CD14-positive monocyte (primary cell): ENCODE measurements at regions not wholly inside any gene's neighbourhood (a gene's known extent, or its start where the extent isn't known, plus 50 kb on each side); places are given as distances from the start of the nearest gene placed in this dataset.

ENCODE experiments used
- DNase-seq, 3 donors: peaks; one replicate each; pipeline ENCODE4 v3.0.0-alpha.2; 2011 to 2022
- H2AFZ ChIP-seq: 2 replicates; pipeline ENCODE4 v1.6.0; 2012; ENCODE audit warnings: mild to moderate bottlenecking, low read depth, low read length, inconsistent platforms; ENCODE audit not compliant: insufficient read depth, poor library complexity, severe bottlenecking
- H3K27ac ChIP-seq, 2 donors: 1 replicate in 1 of 2; 2 replicates in 1 of 2; pipeline ENCODE4 v1.5.1; 2012 to 2013; ENCODE audit warnings: low read length in 2 of 2, control low read depth in 1 of 2, inconsistent platforms in 1 of 2, low read depth in 1 of 2, mild to moderate bottlenecking in 1 of 2
- H3K27me3 ChIP-seq, 2 donors: one replicate each; pipeline versions ENCODE4 v1.6.0 to v1.6.1; 2011 to 2013; ENCODE audit warnings: low read length in 2 of 2; ENCODE audit not compliant: control insufficient read depth in 2 of 2, insufficient read depth in 2 of 2
- H3K36me3 ChIP-seq, 2 donors: replicated peaks in 1 of 2; 1 replicate in 1 of 2; 2 replicates in 1 of 2; pipeline versions ENCODE4 v1.5.1 to v1.6.1; 2012 to 2013; ENCODE audit warnings: low read length in 2 of 2, control low read depth in 1 of 2, inconsistent platforms in 1 of 2, mild to moderate bottlenecking in 1 of 2; ENCODE audit not compliant: insufficient read depth in 2 of 2, control insufficient read depth in 1 of 2
- H3K4me1 ChIP-seq, 2 donors: 1 replicate in 1 of 2; 2 replicates in 1 of 2; pipeline versions ENCODE4 v1.5.1 to v1.6.1; 2012 to 2013; ENCODE audit warnings: low read length in 2 of 2, control low read depth in 1 of 2, inconsistent platforms in 1 of 2, mild to moderate bottlenecking in 1 of 2, moderate library complexity in 1 of 2; ENCODE audit not compliant: insufficient read depth in 2 of 2, control insufficient read depth in 1 of 2
- H3K4me2 ChIP-seq: replicated peaks from 2 replicates; pipeline ENCODE3; 2012; ENCODE audit warnings: low read length, moderate library complexity, mild to moderate bottlenecking; ENCODE audit not compliant: poor library complexity, severe bottlenecking; ENCODE audit errors: extremely low read depth
- H3K4me3 ChIP-seq, 3 experiments: fragments of 200-600 bp in 1 of 3; sonication (generic) in 1 of 3; replicated peaks in 1 of 3; 1 replicate in 2 of 3; 2 replicates in 1 of 3; pipeline ENCODE4 v1.5.1; 2011 to 2013; ENCODE audit warnings: low read length in 3 of 3, mild to moderate bottlenecking in 3 of 3, control low read depth in 2 of 3, low read depth in 2 of 3, inconsistent platforms in 1 of 3, moderate library complexity in 1 of 3
- H3K79me2 ChIP-seq: 2 replicates; pipeline ENCODE4 v1.6.0; 2012; ENCODE audit warnings: mild to moderate bottlenecking, control low read depth, inconsistent platforms, low read length, moderate library complexity; ENCODE audit not compliant: insufficient read depth
- H3K9ac ChIP-seq: 2 replicates; pipeline ENCODE4 v1.6.0; 2017; ENCODE audit warnings: low read length, mild to moderate bottlenecking; ENCODE audit not compliant: insufficient read depth, poor library complexity, severe bottlenecking
- H3K9me3 ChIP-seq, 2 donors: replicated peaks in 1 of 2; 1 replicate in 1 of 2; 2 replicates in 1 of 2; pipeline versions ENCODE4 v1.5.1 to v1.6.1; 2012 to 2013; ENCODE audit warnings: low read length in 2 of 2, control low read depth in 1 of 2; ENCODE audit not compliant: control insufficient read depth in 1 of 2, insufficient read depth in 1 of 2
- H4K20me1 ChIP-seq: 2 replicates; pipeline ENCODE4 v1.6.0; 2012; ENCODE audit warnings: mild to moderate bottlenecking, low read length, control low read depth, moderate library complexity; ENCODE audit not compliant: insufficient read depth
- H3K27ac Mint-ChIP-seq, 7 donors: one replicate each; pipeline ENCODE4 v1.8.0; 2020; ENCODE audit warnings: mild to moderate bottlenecking in 7 of 7, mixed read lengths in 7 of 7, moderate library complexity in 6 of 7, inconsistent platforms in 2 of 7
- H3K27me3 Mint-ChIP-seq, 3 donors: one replicate each; pipeline ENCODE4 v1.8.0; 2021 to 2022; ENCODE audit warnings: low read depth in 3 of 3, mild to moderate bottlenecking in 3 of 3, mixed read lengths in 3 of 3, moderate library complexity in 3 of 3, inconsistent platforms in 1 of 3
- H3K36me3 Mint-ChIP-seq, 2 donors: one replicate each; pipeline ENCODE4 v1.8.0; 2020; ENCODE audit warnings: mixed read lengths in 2 of 2, inconsistent platforms in 1 of 2, mild to moderate bottlenecking in 1 of 2
- H3K4me1 Mint-ChIP-seq: one replicate; pipeline ENCODE4 v1.8.0; 2020; ENCODE audit warnings: mild to moderate bottlenecking, mixed read lengths
- H3K4me3 Mint-ChIP-seq, 2 donors: one replicate each; pipeline ENCODE4 v1.8.0; 2020; ENCODE audit warnings: mild to moderate bottlenecking in 2 of 2, mixed read lengths in 2 of 2, moderate library complexity in 1 of 2
- H3K9me3 Mint-ChIP-seq, 7 donors: one replicate each; pipeline ENCODE4 v1.8.0; 2020 to 2022; ENCODE audit warnings: mixed read lengths in 7 of 7, mild to moderate bottlenecking in 6 of 7, moderate library complexity in 6 of 7, inconsistent platforms in 2 of 7
- WGBS: methylation state at CpG from one replicate; pipeline ENCODE4 v1.1.5; 2013; ENCODE audit warnings: missing lambda C conversion rate; ENCODE audit not compliant: insufficient coverage; 5-methylcytosine and 5-hydroxymethylcytosine counted together
- intact Hi-C, 2 donors: fragments of 100-400 bp; cut with micrococcal nuclease; formaldehyde crosslinking; loops; one replicate each; pipeline versions ENCODE4 v1.15.0 to v1.15.1; 2023
- TF ChIP-seq, protein P1 (sequence below): fragments of 200-600 bp; IDR thresholded peaks from one replicate; pipeline ENCODE4 v1.8.0; 2022; ENCODE audit warnings: antibody characterized with exemption, mild to moderate bottlenecking

DNA sequence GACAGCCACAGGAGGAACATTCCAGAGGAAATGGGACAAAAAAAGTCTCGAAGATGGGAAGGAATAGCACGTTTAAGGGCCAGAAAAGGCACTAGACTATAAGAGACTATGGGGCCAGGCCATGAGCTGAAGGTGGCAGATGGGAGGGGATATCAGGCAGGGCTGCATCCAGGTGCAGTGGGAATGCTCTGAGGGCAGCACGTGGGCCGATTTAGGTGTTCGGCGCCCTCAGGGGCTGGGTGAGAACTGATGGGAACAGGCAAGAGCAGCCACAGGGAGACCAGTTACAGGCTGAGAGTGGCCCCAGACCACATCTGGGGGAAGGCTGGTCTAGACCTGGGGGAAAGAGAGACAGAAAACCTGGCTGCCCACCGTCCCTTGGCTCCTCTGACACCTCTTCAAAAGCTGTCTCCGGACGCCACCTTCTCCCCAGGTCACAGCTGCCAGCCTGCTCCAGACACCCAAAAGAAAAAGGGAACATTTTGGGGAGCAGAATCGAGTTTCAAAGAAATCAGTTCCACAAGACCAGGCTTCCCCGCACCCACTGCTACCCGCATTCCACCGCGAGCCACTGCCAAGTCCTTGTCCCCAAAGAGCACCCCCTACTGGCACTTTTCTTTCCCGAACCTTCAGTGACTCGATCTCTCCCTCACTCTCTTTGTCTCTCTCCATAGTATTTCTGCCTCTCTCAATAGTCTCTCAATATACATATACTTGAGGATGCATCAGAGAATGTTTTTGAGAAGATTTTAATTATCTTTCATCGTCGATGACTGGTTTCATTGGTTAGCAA, 190.1 kb upstream of the AGAP1 start:
- Histone ChIP-seq H2AFZ (no peak overlapping the region), H3K36me3 (no peaks in the 10 kb centered on the region), H3K27ac (no peak overlapping the region), H3K9ac (no peak overlapping the region), H3K9me3 (peaks cover 5 to 7% of the 10 kb centered on the region in 2 donors), H3K4me1 (no peaks in the 10 kb centered on the region), H3K4me3 (no peak overlapping the region), H3K27me3 (no peaks in the 10 kb centered on the region), H3K79me2 (no peaks in the 10 kb centered on the region), H3K4me2 (no peak overlapping the region), H4K20me1 (no peaks in the 10 kb centered on the region)
- Mint-ChIP-seq H3K36me3 (no peaks in the 10 kb centered on the region), H3K27me3 (peaks cover under 1 to 7% (median 4%) of the 10 kb centered on the region in 3 donors), H3K4me1 (no peaks in the 10 kb centered on the region), H3K27ac (no peak overlapping the region), H3K4me3 (no peak overlapping the region), H3K9me3 (peaks cover 4 to 28% (median 9%) of the 10 kb centered on the region in 7 donors)
- intact Hi-C loops, result no loop called here
- WGBS, result 79% methylated on average over 13 of the region's 18 CpGs
- TF ChIP-seq, protein P1, sequence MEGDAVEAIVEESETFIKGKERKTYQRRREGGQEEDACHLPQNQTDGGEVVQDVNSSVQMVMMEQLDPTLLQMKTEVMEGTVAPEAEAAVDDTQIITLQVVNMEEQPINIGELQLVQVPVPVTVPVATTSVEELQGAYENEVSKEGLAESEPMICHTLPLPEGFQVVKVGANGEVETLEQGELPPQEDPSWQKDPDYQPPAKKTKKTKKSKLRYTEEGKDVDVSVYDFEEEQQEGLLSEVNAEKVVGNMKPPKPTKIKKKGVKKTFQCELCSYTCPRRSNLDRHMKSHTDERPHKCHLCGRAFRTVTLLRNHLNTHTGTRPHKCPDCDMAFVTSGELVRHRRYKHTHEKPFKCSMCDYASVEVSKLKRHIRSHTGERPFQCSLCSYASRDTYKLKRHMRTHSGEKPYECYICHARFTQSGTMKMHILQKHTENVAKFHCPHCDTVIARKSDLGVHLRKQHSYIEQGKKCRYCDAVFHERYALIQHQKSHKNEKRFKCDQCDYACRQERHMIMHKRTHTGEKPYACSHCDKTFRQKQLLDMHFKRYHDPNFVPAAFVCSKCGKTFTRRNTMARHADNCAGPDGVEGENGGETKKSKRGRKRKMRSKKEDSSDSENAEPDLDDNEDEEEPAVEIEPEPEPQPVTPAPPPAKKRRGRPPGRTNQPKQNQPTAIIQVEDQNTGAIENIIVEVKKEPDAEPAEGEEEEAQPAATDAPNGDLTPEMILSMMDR, result no peak
- no peak for DNase-seq

DNA sequence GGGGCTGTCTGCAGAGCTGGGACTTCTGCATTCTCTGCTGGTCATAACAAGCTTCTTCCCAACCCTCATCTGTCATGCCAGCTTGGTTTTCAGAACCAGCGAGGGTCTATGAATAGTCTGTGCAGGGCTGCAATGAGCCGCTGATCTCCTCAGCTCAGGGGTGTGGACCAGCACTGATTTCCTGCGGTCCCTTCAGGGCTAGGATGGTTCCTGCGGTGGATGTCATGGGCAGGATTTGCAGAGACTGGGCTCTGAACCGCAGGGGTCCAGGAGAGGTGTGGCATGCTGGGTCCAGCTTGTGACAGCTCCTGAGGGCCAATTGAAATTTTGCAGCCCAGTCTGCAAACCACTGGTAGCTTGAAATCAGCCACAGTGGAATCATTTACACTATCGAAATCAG, 188.2 kb upstream of the AGAP1 start:
- Histone ChIP-seq H3K4me3 (no peak overlapping the region), H3K9me3 (peaks cover 5 to 7% of the 10 kb centered on the region in 2 donors), H3K79me2 (no peaks in the 10 kb centered on the region), H3K27me3 (no peaks in the 10 kb centered on the region), H2AFZ (no peak overlapping the region), H3K4me2 (no peak overlapping the region), H4K20me1 (no peaks in the 10 kb centered on the region), H3K4me1 (no peaks in the 10 kb centered on the region), H3K36me3 (no peaks in the 10 kb centered on the region), H3K27ac (no peak overlapping the region), H3K9ac (no peak overlapping the region)
- DNase-seq, result no peak
- Mint-ChIP-seq H3K4me3 (no peak overlapping the region), H3K4me1 (no peaks in the 10 kb centered on the region), H3K27ac (no peak overlapping the region), H3K36me3 (no peaks in the 10 kb centered on the region), H3K27me3 (peaks cover 0 to 4% (median 3%) of the 10 kb centered on the region in 3 donors), H3K9me3 (peaks cover 4 to 28% (median 9%) of the 10 kb centered on the region in 7 donors)
- WGBS, result 94% methylated on average over 5 of the region's 6 CpGs
- intact Hi-C loops, result no loop called here
- TF ChIP-seq, protein P1, result no peak
